Esophagus muscularis mucosa (tissue), 4 donors: ENCODE measurements at regions not wholly inside any gene's neighbourhood (a gene's known extent, or its start where the extent isn't known, plus 50 kb on each side); places are given as distances from the start of the nearest gene placed in this dataset.

Experiments used
- DNase-seq: peaks from one replicate; pipeline ENCODE4 v3.0.0-alpha.2; 2017; ENCODE audit errors: extremely low spot score
- H3K27ac ChIP-seq, 4 donors: fragments of 200-600 bp; sonication (generic); replicated peaks in 1 of 4; 1 replicate in 3 of 4; 2 replicates in 1 of 4; pipeline ENCODE4 v1.5.1; 2016 to 2019; ENCODE audit warnings: mild to moderate bottlenecking in 1 of 4
- H3K27me3 ChIP-seq, 4 donors: fragments of 200-600 bp; sonication (generic); one replicate each; pipeline versions ENCODE4 v1.5.1 to v1.6.0; 2016 to 2019
- H3K36me3 ChIP-seq, 4 donors: fragments of 200-600 bp; sonication (generic); one replicate each; pipeline ENCODE4 v1.5.1; 2016 to 2019
- H3K4me1 ChIP-seq, 4 donors: fragments of 200-600 bp; sonication (generic); one replicate each; pipeline ENCODE4 v1.5.1; 2016 to 2019
- H3K4me3 ChIP-seq, 4 donors: fragments of 200-600 bp; sonication (generic); 1 replicate in 2 of 4; 2 replicates in 2 of 4; pipeline ENCODE4 v1.5.1; 2016 to 2019; ENCODE audit warnings: mild to moderate bottlenecking in 4 of 4, moderate library complexity in 1 of 4
- H3K9me3 ChIP-seq, 4 donors: fragments of 200-600 bp; sonication (generic); 1 replicate in 3 of 4; 2 replicates in 1 of 4; pipeline ENCODE4 v1.5.1; 2016 to 2019
- EP300 ChIP-seq: sonication (generic); formaldehyde crosslinking; IDR thresholded peaks from one replicate; pipeline ENCODE4 v1.6.1; 2017; ENCODE audit warnings: antibody characterized with exemption
- POLR2A ChIP-seq: fragments of 450-650 bp; IDR thresholded peaks from one replicate; pipeline ENCODE4 v1.6.1; 2017; ENCODE audit warnings: antibody characterized with exemption, moderate library complexity, mild to moderate bottlenecking, low read depth
- POLR2AphosphoS5 ChIP-seq, 2 donors: sonication (generic); formaldehyde crosslinking; IDR thresholded peaks; one replicate each; pipeline ENCODE4 v1.6.1; 2017; ENCODE audit warnings: antibody characterized with exemption in 2 of 2
- WGBS: methylation state at CpG from one replicate; pipeline ENCODE4 v1.1.5; 2018; 5-methylcytosine and 5-hydroxymethylcytosine counted together
- intact Hi-C: fragments of 100-400 bp; cut with DNase I; formaldehyde crosslinking; loops from one replicate; pipeline ENCODE4 v1.15.1; 2023
- TF ChIP-seq, protein P1 (sequence below), 3 experiments: fragments of 200-600 bp in 2 of 3; fragments of 450-650 bp in 1 of 3; sonication (generic) in 2 of 3; IDR thresholded peaks; one replicate each; pipeline ENCODE4 v1.5.1; 2017 to 2019; ENCODE audit warnings: antibody characterized with exemption in 3 of 3, mild to moderate bottlenecking in 2 of 3, moderate library complexity in 1 of 3

GRCh38 chr3:187567661-187568121 lies 102.5 kb downstream of the SST start:
- peaks cover 10 to 18% (median 17%) of the 10 kb centered on the region in 4 donors for H3K4me1 ChIP-seq
- 50% methylated on average over 2 of the region's 2 CpGs for WGBS
- no peak for DNase-seq
- intact Hi-C loops, result no loop called here
- H3K9me3 ChIP-seq, result no peaks in the 10 kb centered on the region
- no peak overlapping the region for H3K4me3 ChIP-seq
- no peaks in the 10 kb centered on the region for H3K36me3 ChIP-seq
- H3K27ac ChIP-seq, result no peak overlapping the region
- no peaks in the 10 kb centered on the region for H3K27me3 ChIP-seq
- TF ChIP-seq POLR2AphosphoS5 (IDR thresholded peaks at IDR 0.05) (no peak), POLR2A (no peak), EP300 (no peak)
- TF ChIP-seq, protein P1, sequence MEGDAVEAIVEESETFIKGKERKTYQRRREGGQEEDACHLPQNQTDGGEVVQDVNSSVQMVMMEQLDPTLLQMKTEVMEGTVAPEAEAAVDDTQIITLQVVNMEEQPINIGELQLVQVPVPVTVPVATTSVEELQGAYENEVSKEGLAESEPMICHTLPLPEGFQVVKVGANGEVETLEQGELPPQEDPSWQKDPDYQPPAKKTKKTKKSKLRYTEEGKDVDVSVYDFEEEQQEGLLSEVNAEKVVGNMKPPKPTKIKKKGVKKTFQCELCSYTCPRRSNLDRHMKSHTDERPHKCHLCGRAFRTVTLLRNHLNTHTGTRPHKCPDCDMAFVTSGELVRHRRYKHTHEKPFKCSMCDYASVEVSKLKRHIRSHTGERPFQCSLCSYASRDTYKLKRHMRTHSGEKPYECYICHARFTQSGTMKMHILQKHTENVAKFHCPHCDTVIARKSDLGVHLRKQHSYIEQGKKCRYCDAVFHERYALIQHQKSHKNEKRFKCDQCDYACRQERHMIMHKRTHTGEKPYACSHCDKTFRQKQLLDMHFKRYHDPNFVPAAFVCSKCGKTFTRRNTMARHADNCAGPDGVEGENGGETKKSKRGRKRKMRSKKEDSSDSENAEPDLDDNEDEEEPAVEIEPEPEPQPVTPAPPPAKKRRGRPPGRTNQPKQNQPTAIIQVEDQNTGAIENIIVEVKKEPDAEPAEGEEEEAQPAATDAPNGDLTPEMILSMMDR (IDR thresholded peaks at IDR 0.05), result no peak

GRCh38 chr3:187567021-187567420 lies 103.2 kb downstream of the SST start:
- peaks cover 10 to 18% (median 17%) of the 10 kb centered on the region in 4 donors for H3K4me1 ChIP-seq
- H3K9me3 ChIP-seq, result no peaks in the 10 kb centered on the region
- no peak overlapping the region for H3K4me3 ChIP-seq
- intact Hi-C loops, result no loop called here
- no peak overlapping the region for H3K27ac ChIP-seq
- whole genome bisulfite sequencing, result 52% methylated on average over 2 of the region's 2 CpGs
- no peaks in the 10 kb centered on the region for H3K36me3 ChIP-seq
- DNase-seq, result no peak
- TF ChIP-seq EP300 (no peak), POLR2A (no peak), POLR2AphosphoS5 (IDR thresholded peaks at IDR 0.05) (no peak)
- TF ChIP-seq, protein P1 (IDR thresholded peaks at IDR 0.05), result no peak
- no peaks in the 10 kb centered on the region for H3K27me3 ChIP-seq

- no peak for TF ChIP-seq EP300
- TF ChIP-seq, protein P1 (IDR thresholded peaks at IDR 0.05), result no peak
- no peak for TF ChIP-seq POLR2AphosphoS5 (IDR thresholded peaks at IDR 0.05)
- WGBS, result 95% methylated on average over 5 of the region's 5 CpGs
Observed at GRCh38 chr3:187565701-187566100, 104.5 kb downstream of the SST start.

GRCh38 chr3:187558990-187559389 lies 111.2 kb downstream of the SST start:
- Histone ChIP-seq H3K4me1 (no peaks in the 10 kb centered on the region), H3K36me3 (no peaks in the 10 kb centered on the region), H3K27ac (no peak overlapping the region), H3K27me3 (no peaks in the 10 kb centered on the region), H3K9me3 (no peaks in the 10 kb centered on the region), H3K4me3 (no peak overlapping the region)
- 70% methylated on average over 2 of the region's 2 CpGs for WGBS
- DNase-seq, result no peak
- intact Hi-C loops, result no loop called here
- TF ChIP-seq POLR2A (no peak), EP300 (no peak), POLR2AphosphoS5 (IDR thresholded peaks at IDR 0.05) (no peak)
- TF ChIP-seq, protein P1 (IDR thresholded peaks at IDR 0.05), result no peak

More at GRCh38 chr3:187565701-187566100, 104.5 kb downstream of the SST start:
- Histone ChIP-seq H3K27me3 (no peaks in the 10 kb centered on the region), H3K27ac (no peak overlapping the region), H3K9me3 (no peaks in the 10 kb centered on the region), H3K36me3 (no peaks in the 10 kb centered on the region), H3K4me3 (no peak overlapping the region), H3K4me1 (peaks cover 10 to 18% (median 17%) of the 10 kb centered on the region in 4 donors)
- DNase-seq, result no peak
- intact Hi-C loops, result no loop called here

DNA sequence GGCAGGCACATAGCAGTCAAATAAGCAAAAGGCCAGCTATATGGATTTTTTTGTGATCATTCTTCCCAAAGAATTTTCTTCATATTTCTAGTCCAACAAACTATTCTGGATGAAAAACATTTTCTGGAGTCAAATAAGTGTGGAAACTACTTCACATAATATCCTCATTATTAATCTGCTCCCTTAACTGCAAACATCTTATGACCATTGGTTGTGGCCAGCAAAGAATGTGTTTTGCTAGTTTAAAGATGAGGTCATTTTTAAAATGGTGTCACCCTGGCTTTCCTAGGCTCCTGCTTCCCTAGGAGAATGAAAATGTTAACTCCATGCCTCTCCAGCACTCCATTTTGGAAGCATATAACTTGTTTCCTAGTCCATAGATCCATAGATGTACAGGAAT lies 118.8 kb downstream of the SST start:
- H3K4me3 ChIP-seq, result no peak overlapping the region
- no peaks in the 10 kb centered on the region for H3K9me3 ChIP-seq
- no peaks in the 10 kb centered on the region for H3K27me3 ChIP-seq
- H3K36me3 ChIP-seq, result no peaks in the 10 kb centered on the region
- H3K27ac ChIP-seq, result no peak overlapping the region
- H3K4me1 ChIP-seq, result no peaks in the 10 kb centered on the region
- intact Hi-C loops, result no loop called here
- peak; percentile 19 for DNase-seq
- TF ChIP-seq POLR2AphosphoS5 (IDR thresholded peaks at IDR 0.05) (no peak), POLR2A (no peak), EP300 (no peak)
- TF ChIP-seq, protein P1 (IDR thresholded peaks at IDR 0.05), result no peak
